ENCODE measurements at regions not wholly inside any gene's neighbourhood (a gene's known extent, or its start where the extent isn't known, plus 50 kb on each side); places are given as distances from the start of the nearest gene placed in this dataset.
"Not testable (repeated sequence)": the region's sequence is repeated elsewhere in the genome, so short reads cannot be mapped to it uniquely, and the experiment has no call there.

DNA sequence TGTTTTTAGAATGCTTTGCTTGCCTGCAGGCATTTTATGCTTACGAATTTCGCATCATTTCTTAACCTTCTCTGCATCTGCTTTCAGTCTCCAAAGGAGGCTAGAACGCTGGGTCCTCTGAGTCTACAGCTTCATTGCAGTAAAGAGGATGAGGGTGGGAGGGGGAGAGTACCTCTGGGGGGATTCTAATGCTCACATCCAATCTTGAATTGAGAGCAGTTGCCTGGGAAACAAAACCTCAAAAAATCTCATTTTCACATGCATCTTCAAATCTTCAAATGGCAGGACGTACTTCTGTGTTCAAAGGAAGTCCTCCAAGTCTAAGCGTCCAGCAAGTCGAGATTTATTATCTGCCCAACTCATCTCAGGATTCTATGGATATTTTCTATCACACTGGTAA is 100.7 kb upstream of the PRKCQ start:
- intact Hi-C loops (cut with DNase I), result loop anchor here in 1 of 2 donors (5.0 kb wide), 1 partner anchor 263 kb away; no protein-coding TSS in a partner anchor
- 58 to 63% methylated on average over 6 of the region's 6 CpGs for WGBS, 2 donors
- no peaks in the 10 kb centered on the region for H3K4me1 ChIP-seq (ENCODE audit: control insufficient read depth in 1 of 2, insufficient read depth in 2 of 2, low read length in 2 of 2)
- no peaks in the 10 kb centered on the region for H3K27me3 ChIP-seq (ENCODE audit: control insufficient read depth in 1 of 2, insufficient read depth in 2 of 2, low read length in 1 of 2)
- H3K36me3 ChIP-seq (ENCODE audit: control insufficient read depth in 1 of 2, insufficient read depth in 2 of 2, low read length in 1 of 2), result no peaks in the 10 kb centered on the region
- ATAC-seq (ENCODE audit: low FRiP score), result no peak
- DNase-seq, result no peak
- no peak overlapping the region for H3K4me3 ChIP-seq (ENCODE audit: low read length in 2 of 2)
- H3K9me3 ChIP-seq (ENCODE audit: control insufficient read depth, low read length), result no peaks in the 10 kb centered on the region
- H3K27ac ChIP-seq (ENCODE audit: low read depth in 1 of 2, low read length in 2 of 2), result no peak overlapping the region

- no peak for ATAC-seq (ENCODE audit: low FRiP score)
- Histone ChIP-seq H3K9me3 (ENCODE audit: control insufficient read depth, low read length) (peaks cover 2% of the 10 kb centered on the region), H3K27me3 (ENCODE audit: control insufficient read depth in 1 of 2, insufficient read depth in 2 of 2, low read length in 1 of 2) (no peaks in the 10 kb centered on the region), H3K4me3 (ENCODE audit: low read length in 2 of 2) (no peak overlapping the region), H3K27ac (ENCODE audit: low read depth in 1 of 2, low read length in 2 of 2) (no peak overlapping the region), H3K36me3 (ENCODE audit: control insufficient read depth in 1 of 2, insufficient read depth in 2 of 2, low read length in 1 of 2) (no peaks in the 10 kb centered on the region), H3K4me1 (ENCODE audit: control insufficient read depth in 1 of 2, insufficient read depth in 2 of 2, low read length in 2 of 2) (no peaks in the 10 kb centered on the region)
- DNase-seq, result no peak
- intact Hi-C loops (cut with DNase I), result loop anchor here in 1 of 2 donors (5.0 to 10.0 kb wide), 2 partner anchors 94 to 262 kb away; partner anchors contain the start of gene PRKCQ
Observed at GRCh38 chr10:6678956-6679355, 98.9 kb upstream of the PRKCQ start.

- Histone ChIP-seq H3K4me1 (ENCODE audit: control insufficient read depth in 1 of 2, insufficient read depth in 2 of 2, low read length in 2 of 2) (no peaks in the 10 kb centered on the region), H3K36me3 (ENCODE audit: control insufficient read depth in 1 of 2, insufficient read depth in 2 of 2, low read length in 1 of 2) (no peaks in the 10 kb centered on the region), H3K9me3 (ENCODE audit: control insufficient read depth, low read length) (peaks cover 2% of the 10 kb centered on the region), H3K27ac (ENCODE audit: low read depth in 1 of 2, low read length in 2 of 2) (no peak overlapping the region), H3K4me3 (ENCODE audit: low read length in 2 of 2) (no peak overlapping the region), H3K27me3 (ENCODE audit: control insufficient read depth in 1 of 2, insufficient read depth in 2 of 2, low read length in 1 of 2) (no peaks in the 10 kb centered on the region)
- intact Hi-C loops (cut with DNase I), result loop anchor here in 1 of 2 donors (5.0 to 10.0 kb wide), 2 partner anchors 94 to 261 kb away; partner anchors contain the start of gene PRKCQ
- 16 to 17% methylated on average over 9 of the region's 9 CpGs for WGBS, 2 donors
- peak; percentile 50 to 75 for DNase-seq
- no peak for ATAC-seq (ENCODE audit: low FRiP score)
Observed at GRCh38 chr10:6678211-6678803, 98.2 kb upstream of the PRKCQ start.

DNA sequence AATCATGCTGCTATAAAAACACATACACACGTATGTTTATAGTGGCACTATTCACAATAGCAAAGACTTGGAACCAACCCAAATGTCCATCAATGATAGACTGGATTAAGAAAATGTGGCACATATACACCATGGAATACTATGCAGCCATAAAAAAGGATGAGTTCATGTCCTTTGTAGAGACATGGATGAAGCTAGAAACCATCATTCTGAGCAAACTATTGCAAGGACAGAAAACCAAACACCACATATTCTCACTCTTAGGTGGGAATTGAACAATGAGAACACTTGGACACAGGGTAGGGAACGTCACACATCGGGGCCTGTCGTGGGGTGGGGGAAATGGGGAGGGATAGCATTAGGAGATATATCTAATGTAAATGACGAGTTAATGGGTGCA is 97.1 kb upstream of the PRKCQ start:
- H3K27me3 ChIP-seq (ENCODE audit: control insufficient read depth in 1 of 2, insufficient read depth in 2 of 2, low read length in 1 of 2); H3K36me3 ChIP-seq (ENCODE audit: control insufficient read depth in 1 of 2, insufficient read depth in 2 of 2, low read length in 1 of 2); H3K27ac ChIP-seq (ENCODE audit: low read depth in 1 of 2, low read length in 2 of 2); H3K4me1 ChIP-seq (ENCODE audit: control insufficient read depth in 1 of 2, insufficient read depth in 2 of 2, low read length in 2 of 2); ATAC-seq (ENCODE audit: low FRiP score); DNase-seq; H3K4me3 ChIP-seq (ENCODE audit: low read length in 2 of 2); H3K9me3 ChIP-seq (ENCODE audit: control insufficient read depth, low read length): not testable (repeated sequence)
- intact Hi-C loops (cut with DNase I), result loop anchor here in 1 of 2 donors (5.0 to 10.0 kb wide), 2 partner anchors 92 to 260 kb away; partner anchors contain the start of gene PRKCQ
- 77 to 79% methylated on average over 5 of the region's 5 CpGs for WGBS, 2 donors

- intact Hi-C loops (cut with DNase I), result loop anchor here in 1 of 2 donors (10.0 kb wide), 1 partner anchor 89 kb away; the partner anchor contains the start of gene PRKCQ
- no peaks in the 10 kb centered on the region for H3K4me1 ChIP-seq (ENCODE audit: control insufficient read depth in 1 of 2, insufficient read depth in 2 of 2, low read length in 2 of 2)
- no peaks in the 10 kb centered on the region for H3K27me3 ChIP-seq (ENCODE audit: control insufficient read depth in 1 of 2, insufficient read depth in 2 of 2, low read length in 1 of 2)
- 29 to 32% methylated on average over 3 of the region's 3 CpGs for WGBS, 2 donors
- no peak for DNase-seq
- peaks cover 5% of the 10 kb centered on the region for H3K9me3 ChIP-seq (ENCODE audit: control insufficient read depth, low read length)
- ATAC-seq (ENCODE audit: low FRiP score), result no peak
- no peak overlapping the region for H3K4me3 ChIP-seq (ENCODE audit: low read length in 2 of 2)
- H3K36me3 ChIP-seq (ENCODE audit: control insufficient read depth in 1 of 2, insufficient read depth in 2 of 2, low read length in 1 of 2), result no peaks in the 10 kb centered on the region
- H3K27ac ChIP-seq (ENCODE audit: low read depth in 1 of 2, low read length in 2 of 2), result no peak overlapping the region
Observed at GRCh38 chr10:6674291-6674690, 94.2 kb upstream of the PRKCQ start.

DNA sequence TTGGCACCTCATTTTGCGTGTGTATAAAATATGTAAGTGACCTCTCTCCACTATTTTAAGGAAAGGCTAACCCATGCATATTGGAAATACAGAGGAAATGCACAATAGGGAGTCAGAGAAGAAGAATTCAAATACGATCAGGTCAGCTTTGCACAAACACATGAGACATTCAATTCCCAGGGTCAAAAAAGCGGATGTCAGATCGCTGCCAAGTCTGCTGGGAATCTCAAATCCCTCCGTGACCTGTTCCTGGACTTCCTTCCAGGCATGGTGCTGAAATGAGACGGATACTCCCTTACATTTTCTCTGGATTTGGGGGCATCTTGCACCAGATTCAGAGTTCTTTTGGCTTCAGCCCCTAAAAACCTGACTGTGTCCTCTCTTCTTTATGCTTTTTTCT is 91.9 kb upstream of the PRKCQ start:
- Histone ChIP-seq H3K36me3 (ENCODE audit: control insufficient read depth in 1 of 2, insufficient read depth in 2 of 2, low read length in 1 of 2) (no peaks in the 10 kb centered on the region), H3K4me3 (ENCODE audit: low read length in 2 of 2) (no peak overlapping the region), H3K4me1 (ENCODE audit: control insufficient read depth in 1 of 2, insufficient read depth in 2 of 2, low read length in 2 of 2) (no peaks in the 10 kb centered on the region), H3K27me3 (ENCODE audit: control insufficient read depth in 1 of 2, insufficient read depth in 2 of 2, low read length in 1 of 2) (no peaks in the 10 kb centered on the region), H3K9me3 (ENCODE audit: control insufficient read depth, low read length) (peaks cover 5% of the 10 kb centered on the region), H3K27ac (ENCODE audit: low read depth in 1 of 2, low read length in 2 of 2) (no peak overlapping the region)
- intact Hi-C loops (cut with DNase I), result loop anchor here in 1 of 2 donors (10.0 kb wide), 1 partner anchor 87 kb away; the partner anchor contains the start of gene PRKCQ
- no peak for ATAC-seq (ENCODE audit: low FRiP score)
- whole genome bisulfite sequencing, 2 donors, result 46 to 60% methylated on average over 6 of the region's 6 CpGs
- DNase-seq, result no peak

- intact Hi-C loops (cut with DNase I), result no loop called here
- DNase-seq (no peak), ATAC-seq (ENCODE audit: low FRiP score) (no peak)
- Histone ChIP-seq H3K27ac (ENCODE audit: low read depth in 1 of 2, low read length in 2 of 2) (no peak overlapping the region), H3K36me3 (ENCODE audit: control insufficient read depth in 1 of 2, insufficient read depth in 2 of 2, low read length in 1 of 2) (no peaks in the 10 kb centered on the region), H3K27me3 (ENCODE audit: control insufficient read depth in 1 of 2, insufficient read depth in 2 of 2, low read length in 1 of 2) (no peaks in the 10 kb centered on the region), H3K4me3 (ENCODE audit: low read length in 2 of 2) (no peak overlapping the region), H3K9me3 (ENCODE audit: control insufficient read depth, low read length) (peaks cover 3% of the 10 kb centered on the region), H3K4me1 (ENCODE audit: control insufficient read depth in 1 of 2, insufficient read depth in 2 of 2, low read length in 2 of 2) (no peaks in the 10 kb centered on the region)
- WGBS, 2 donors, result 28 to 31% methylated on average over 5 of the region's 5 CpGs
Observed at GRCh38 chr10:6669269-6669859, 89.3 kb upstream of the PRKCQ start.

DNA sequence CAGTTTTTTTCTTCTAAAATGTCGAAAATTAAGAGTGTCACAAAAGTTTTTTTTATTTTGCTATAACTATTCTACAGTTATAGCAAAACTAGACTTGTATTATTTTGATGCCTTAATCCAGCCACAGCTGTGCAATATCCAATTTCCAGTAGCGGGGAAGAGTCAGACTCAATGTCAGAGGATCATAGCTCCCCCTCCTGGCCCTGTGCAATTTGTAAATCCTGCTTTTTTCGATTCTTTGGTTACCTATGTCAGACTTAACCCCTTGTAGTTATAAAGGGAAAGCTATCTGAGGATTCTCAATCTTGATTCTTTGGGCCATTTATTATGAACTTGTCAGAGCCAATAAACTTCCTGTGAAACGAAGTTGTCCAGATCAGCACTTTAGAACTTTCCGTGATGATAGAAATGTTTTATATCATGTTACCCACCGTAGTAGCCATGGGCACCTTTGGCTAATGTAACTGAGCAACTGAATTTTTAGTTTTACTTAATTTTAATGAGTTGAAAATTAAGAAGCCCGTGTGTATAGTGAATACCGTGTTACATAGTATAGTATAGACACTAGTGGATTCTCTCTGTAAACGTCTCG is 87.7 kb upstream of the PRKCQ start:
- H3K4me1 ChIP-seq (ENCODE audit: control insufficient read depth in 1 of 2, insufficient read depth in 2 of 2, low read length in 2 of 2), result no peaks in the 10 kb centered on the region
- no peak for ATAC-seq (ENCODE audit: low FRiP score)
- intact Hi-C loops (cut with DNase I), result no loop called here
- no peak for DNase-seq
- H3K9me3 ChIP-seq (ENCODE audit: control insufficient read depth, low read length), result peaks cover 3% of the 10 kb centered on the region
- no peaks in the 10 kb centered on the region for H3K27me3 ChIP-seq (ENCODE audit: control insufficient read depth in 1 of 2, insufficient read depth in 2 of 2, low read length in 1 of 2)
- no peak overlapping the region for H3K27ac ChIP-seq (ENCODE audit: low read depth in 1 of 2, low read length in 2 of 2)
- no peak overlapping the region for H3K4me3 ChIP-seq (ENCODE audit: low read length in 2 of 2)
- no peaks in the 10 kb centered on the region for H3K36me3 ChIP-seq (ENCODE audit: control insufficient read depth in 1 of 2, insufficient read depth in 2 of 2, low read length in 1 of 2)
- 38 to 42% methylated on average over 10 of the region's 10 CpGs for WGBS, 2 donors

GRCh38 chr10:6667150-6667549 is 87.1 kb upstream of the PRKCQ start:
- H3K27ac ChIP-seq (ENCODE audit: low read depth in 1 of 2, low read length in 2 of 2), result no peak overlapping the region
- WGBS, 2 donors, result 33% methylated on average over 4 of the region's 4 CpGs
- no peaks in the 10 kb centered on the region for H3K4me1 ChIP-seq (ENCODE audit: control insufficient read depth in 1 of 2, insufficient read depth in 2 of 2, low read length in 2 of 2)
- intact Hi-C loops (cut with DNase I), result no loop called here
- DNase-seq, result no peak
- H3K9me3 ChIP-seq (ENCODE audit: control insufficient read depth, low read length), result peaks cover 3% of the 10 kb centered on the region
- H3K4me3 ChIP-seq (ENCODE audit: low read length in 2 of 2), result no peak overlapping the region
- no peak for ATAC-seq (ENCODE audit: low FRiP score)
- H3K36me3 ChIP-seq (ENCODE audit: control insufficient read depth in 1 of 2, insufficient read depth in 2 of 2, low read length in 1 of 2), result no peaks in the 10 kb centered on the region
- no peaks in the 10 kb centered on the region for H3K27me3 ChIP-seq (ENCODE audit: control insufficient read depth in 1 of 2, insufficient read depth in 2 of 2, low read length in 1 of 2)
